Upper lobe of right lung (tissue), 1 donor: ENCODE measurements at regions not wholly inside any gene's neighbourhood (a gene's known extent, or its start where the extent isn't known, plus 50 kb on each side); places are given as distances from the start of the nearest gene placed in this dataset.

Source experiments
- ATAC-seq: fragments of 200-7000 bp; cut with Tn5 transposase; one replicate; pipeline ENCODE4 v1.9.1; 2020; ENCODE audit warnings: mild to moderate bottlenecking, moderate library complexity
- DNase-seq: peaks from one replicate; pipeline ENCODE4 v3.0.0-alpha.2; 2020
- H3K27ac ChIP-seq: fragments of 200-600 bp; one replicate; pipeline ENCODE4 v1.8.0; 2022
- H3K27me3 ChIP-seq: fragments of 200-600 bp; one replicate; pipeline ENCODE4 v1.8.0; 2022; ENCODE audit warnings: mild to moderate bottlenecking
- H3K36me3 ChIP-seq: fragments of 200-600 bp; one replicate; pipeline ENCODE4 v1.8.0; 2022
- H3K4me1 ChIP-seq: fragments of 200-600 bp; one replicate; pipeline ENCODE4 v1.8.0; 2022
- H3K4me3 ChIP-seq: fragments of 200-600 bp; one replicate; pipeline ENCODE4 v1.8.0; 2022; ENCODE audit warnings: mild to moderate bottlenecking
- H3K9me3 ChIP-seq: fragments of 200-600 bp; one replicate; pipeline ENCODE4 v1.8.0; 2022
- intact Hi-C: fragments of 100-400 bp; cut with DNase I; formaldehyde crosslinking; loops from one replicate; pipeline ENCODE4 v1.11.0; 2022
- TF ChIP-seq, protein P1 (sequence below): fragments of 200-600 bp; IDR thresholded peaks from one replicate; pipeline ENCODE4 v1.8.0; 2022; ENCODE audit warnings: antibody characterized with exemption
- donor health status: DM: no; HTN: yes; CAD: no; lungs with severe emphysema.

- H3K36me3 ChIP-seq = no peaks in the 10 kb centered on the region
- no peak overlapping the region for H3K4me3 ChIP-seq
- DNase-seq (no peak), ATAC-seq (no peak)
- no peaks in the 10 kb centered on the region for H3K27me3 ChIP-seq
- H3K9me3 ChIP-seq = no peaks in the 10 kb centered on the region
- TF ChIP-seq, protein P1, sequence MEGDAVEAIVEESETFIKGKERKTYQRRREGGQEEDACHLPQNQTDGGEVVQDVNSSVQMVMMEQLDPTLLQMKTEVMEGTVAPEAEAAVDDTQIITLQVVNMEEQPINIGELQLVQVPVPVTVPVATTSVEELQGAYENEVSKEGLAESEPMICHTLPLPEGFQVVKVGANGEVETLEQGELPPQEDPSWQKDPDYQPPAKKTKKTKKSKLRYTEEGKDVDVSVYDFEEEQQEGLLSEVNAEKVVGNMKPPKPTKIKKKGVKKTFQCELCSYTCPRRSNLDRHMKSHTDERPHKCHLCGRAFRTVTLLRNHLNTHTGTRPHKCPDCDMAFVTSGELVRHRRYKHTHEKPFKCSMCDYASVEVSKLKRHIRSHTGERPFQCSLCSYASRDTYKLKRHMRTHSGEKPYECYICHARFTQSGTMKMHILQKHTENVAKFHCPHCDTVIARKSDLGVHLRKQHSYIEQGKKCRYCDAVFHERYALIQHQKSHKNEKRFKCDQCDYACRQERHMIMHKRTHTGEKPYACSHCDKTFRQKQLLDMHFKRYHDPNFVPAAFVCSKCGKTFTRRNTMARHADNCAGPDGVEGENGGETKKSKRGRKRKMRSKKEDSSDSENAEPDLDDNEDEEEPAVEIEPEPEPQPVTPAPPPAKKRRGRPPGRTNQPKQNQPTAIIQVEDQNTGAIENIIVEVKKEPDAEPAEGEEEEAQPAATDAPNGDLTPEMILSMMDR = no peak
- H3K4me1 ChIP-seq = no peaks in the 10 kb centered on the region
- intact Hi-C loops = no loop called here
- H3K27ac ChIP-seq = no peak overlapping the region
Observed at GRCh38 chr2:193990868-193991267, 1666.2 kb upstream of the SLC39A10 start.

DNA sequence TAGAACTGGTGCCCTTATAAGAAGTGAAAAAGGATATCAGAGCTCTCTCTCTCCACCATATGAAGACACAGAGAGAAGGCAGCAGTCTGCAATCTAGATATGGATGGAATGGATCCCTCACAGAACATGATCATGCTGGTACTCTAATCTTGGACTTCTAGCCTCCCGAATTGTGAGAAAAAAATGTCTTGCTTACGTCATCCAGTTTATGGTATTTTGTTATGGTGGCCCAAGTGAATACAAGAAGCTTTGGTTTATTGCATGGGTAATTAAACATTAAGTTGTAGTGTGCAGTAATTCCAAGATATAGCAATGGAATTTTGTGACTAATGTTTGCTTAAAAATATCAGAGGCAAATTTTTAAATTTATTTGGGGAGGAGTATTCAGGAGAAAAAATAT lies 1667.4 kb upstream of the SLC39A10 start:
- intact Hi-C loops = no loop called here
- TF ChIP-seq, protein P1 = no peak
- no peak for ATAC-seq
- H3K4me3 ChIP-seq = no peak overlapping the region
- H3K9me3 ChIP-seq = no peaks in the 10 kb centered on the region
- DNase-seq = no peak
- H3K27ac ChIP-seq = no peak overlapping the region
- H3K36me3 ChIP-seq = no peaks in the 10 kb centered on the region
- no peaks in the 10 kb centered on the region for H3K4me1 ChIP-seq
- H3K27me3 ChIP-seq = no peaks in the 10 kb centered on the region

DNA sequence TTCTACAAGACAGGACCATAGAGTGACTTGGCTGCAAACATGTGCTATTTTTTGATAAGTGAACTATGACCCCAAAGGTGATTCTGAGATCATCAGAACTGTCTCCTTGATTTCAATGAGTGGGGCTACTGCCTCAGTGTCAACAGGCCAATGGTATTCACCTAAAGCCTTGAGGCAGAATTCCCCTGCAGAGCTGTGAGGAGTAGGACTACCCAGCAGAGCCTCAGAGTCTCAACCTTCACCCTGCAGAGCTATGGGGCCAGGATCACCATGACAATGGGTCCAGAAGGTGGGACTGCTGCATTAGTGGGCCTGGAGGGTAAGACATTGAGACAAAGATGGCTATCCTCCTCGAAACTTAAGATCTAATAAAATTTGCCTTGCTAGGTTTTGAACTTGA lies 1668.2 kb upstream of the SLC39A10 start:
- ATAC-seq = no peak
- Histone ChIP-seq H3K27me3 (no peaks in the 10 kb centered on the region), H3K27ac (no peak overlapping the region), H3K36me3 (no peaks in the 10 kb centered on the region), H3K4me1 (no peaks in the 10 kb centered on the region), H3K9me3 (no peaks in the 10 kb centered on the region), H3K4me3 (no peak overlapping the region)
- TF ChIP-seq, protein P1 = no peak
- intact Hi-C loops = no loop called here
- no peak for DNase-seq

DNA sequence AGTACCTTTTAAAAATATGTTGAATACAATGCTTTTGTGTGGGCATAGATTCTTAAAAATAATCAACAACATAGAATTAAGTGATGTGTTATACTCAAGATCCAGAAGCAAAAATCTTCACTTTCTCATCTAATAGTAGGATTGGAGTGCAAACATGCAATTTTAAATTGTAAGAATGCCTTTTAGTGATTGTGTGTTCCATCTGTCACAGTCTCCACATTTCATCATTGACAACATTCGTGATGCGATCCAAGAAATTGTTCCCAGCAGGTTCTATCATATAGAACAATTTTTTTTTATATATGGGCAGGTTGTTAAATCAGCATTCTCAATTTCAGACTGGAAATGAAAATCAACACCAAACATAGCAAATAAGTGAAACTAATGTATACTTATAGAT lies 1671.8 kb upstream of the SLC39A10 start:
- H3K9me3 ChIP-seq = no peaks in the 10 kb centered on the region
- no peaks in the 10 kb centered on the region for H3K27me3 ChIP-seq
- ATAC-seq = no peak
- no peak for DNase-seq
- no peaks in the 10 kb centered on the region for H3K36me3 ChIP-seq
- H3K27ac ChIP-seq = no peak overlapping the region
- intact Hi-C loops = no loop called here
- TF ChIP-seq, protein P1 = no peak
- H3K4me3 ChIP-seq = no peak overlapping the region
- H3K4me1 ChIP-seq = no peaks in the 10 kb centered on the region

- Histone ChIP-seq H3K27me3 (no peaks in the 10 kb centered on the region), H3K27ac (no peak overlapping the region), H3K4me1 (no peaks in the 10 kb centered on the region), H3K36me3 (no peaks in the 10 kb centered on the region), H3K9me3 (no peaks in the 10 kb centered on the region), H3K4me3 (no peak overlapping the region)
- intact Hi-C loops = no loop called here
- TF ChIP-seq, protein P1 = no peak
- DNase-seq (no peak), ATAC-seq (no peak)
Observed at GRCh38 chr2:193980599-193980998, 1676.4 kb upstream of the SLC39A10 start.

- Histone ChIP-seq H3K36me3 (no peaks in the 10 kb centered on the region), H3K4me1 (no peaks in the 10 kb centered on the region), H3K27ac (no peak overlapping the region), H3K27me3 (no peaks in the 10 kb centered on the region), H3K4me3 (no peak overlapping the region), H3K9me3 (no peaks in the 10 kb centered on the region)
- no peak for DNase-seq
- ATAC-seq = no peak
- TF ChIP-seq, protein P1 = no peak
- intact Hi-C loops = no loop called here
Observed at GRCh38 chr2:193973781-193974180, 1683.2 kb upstream of the SLC39A10 start.
